ENCODE measurements at regions not wholly inside any gene's neighbourhood (a gene's known extent, or its start where the extent isn't known, plus 50 kb on each side); places are given as distances from the start of the nearest gene placed in this dataset.

DNA sequence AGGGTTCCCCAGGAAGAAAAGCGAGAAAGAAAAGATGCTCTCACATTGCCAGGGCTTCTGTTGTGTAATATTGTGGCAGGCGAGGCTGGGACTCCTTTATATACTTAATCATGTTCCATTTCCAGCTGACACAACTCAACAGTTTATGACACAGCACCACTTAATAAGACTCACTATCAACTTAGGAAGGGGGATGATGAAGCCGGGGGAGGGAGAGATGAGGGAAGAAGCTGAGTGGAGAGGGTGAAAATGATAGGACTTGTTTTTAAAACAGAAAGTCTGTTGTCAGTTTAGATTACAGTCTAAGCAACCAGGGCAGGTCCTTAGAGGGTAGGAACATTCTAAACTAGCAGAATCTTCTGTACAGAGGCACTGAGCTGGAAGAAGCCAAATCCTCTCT, 397.0 kb downstream of the NXPE2 start:
- TF ChIP-seq CTCF (IDR thresholded peaks at IDR 0.05; ENCODE audit: insufficient read depth, low read length, poor library complexity, severe bottlenecking): no peak
- no peak for DNase-seq (ENCODE audit: extremely low read depth, insufficient read length)
- no peak overlapping the region for H3K4me3 ChIP-seq (replicated peaks; ENCODE audit: low read depth, low read length)
- peaks cover 4% of the 10 kb centered on the region for H3K27me3 ChIP-seq (replicated peaks; ENCODE audit: control insufficient read depth, insufficient read depth, low read length)
- H3K36me3 ChIP-seq (ENCODE audit: control insufficient read depth, insufficient read depth, low read length): no peaks in the 10 kb centered on the region

- DNase-seq (ENCODE audit: extremely low read depth, insufficient read length): no peak
- TF ChIP-seq CTCF (IDR thresholded peaks at IDR 0.05; ENCODE audit: insufficient read depth, low read length, poor library complexity, severe bottlenecking): no peak
- peaks cover 3% of the 10 kb centered on the region for H3K27me3 ChIP-seq (replicated peaks; ENCODE audit: control insufficient read depth, insufficient read depth, low read length)
- no peak overlapping the region for H3K4me3 ChIP-seq (replicated peaks; ENCODE audit: low read depth, low read length)
- H3K36me3 ChIP-seq (ENCODE audit: control insufficient read depth, insufficient read depth, low read length): no peaks in the 10 kb centered on the region
Measured at GRCh38 chr11:115077740-115078139, 399.4 kb downstream of the NXPE2 start.

GRCh38 chr11:115078461-115079438, 400.4 kb downstream of the NXPE2 start:
- no peak overlapping the region for H3K4me3 ChIP-seq (replicated peaks; ENCODE audit: low read depth, low read length)
- DNase-seq (ENCODE audit: extremely low read depth, insufficient read length): no peak

GRCh38 chr11:115080923-115081680, 402.8 kb downstream of the NXPE2 start:
- no peak overlapping the region for H3K4me3 ChIP-seq (replicated peaks; ENCODE audit: low read depth, low read length)
- H3K36me3 ChIP-seq (ENCODE audit: control insufficient read depth, insufficient read depth, low read length): no peaks in the 10 kb centered on the region
- no peak for DNase-seq (ENCODE audit: extremely low read depth, insufficient read length)
- peaks cover 1% of the 10 kb centered on the region; the same call in 1 of the 2 replicates for H3K27me3 ChIP-seq (replicated peaks; ENCODE audit: control insufficient read depth, insufficient read depth, low read length)
- TF ChIP-seq CTCF (IDR thresholded peaks at IDR 0.05; ENCODE audit: insufficient read depth, low read length, poor library complexity, severe bottlenecking): no peak

More at GRCh38 chr11:115078461-115079438, 400.4 kb downstream of the NXPE2 start:
- no peak for TF ChIP-seq CTCF (IDR thresholded peaks at IDR 0.05; ENCODE audit: insufficient read depth, low read length, poor library complexity, severe bottlenecking)
- Histone ChIP-seq H3K27me3 (replicated peaks; ENCODE audit: control insufficient read depth, insufficient read depth, low read length) (peaks cover 1% of the 10 kb centered on the region; the same call in 1 of the 2 replicates), H3K36me3 (ENCODE audit: control insufficient read depth, insufficient read depth, low read length) (no peaks in the 10 kb centered on the region)

DNA sequence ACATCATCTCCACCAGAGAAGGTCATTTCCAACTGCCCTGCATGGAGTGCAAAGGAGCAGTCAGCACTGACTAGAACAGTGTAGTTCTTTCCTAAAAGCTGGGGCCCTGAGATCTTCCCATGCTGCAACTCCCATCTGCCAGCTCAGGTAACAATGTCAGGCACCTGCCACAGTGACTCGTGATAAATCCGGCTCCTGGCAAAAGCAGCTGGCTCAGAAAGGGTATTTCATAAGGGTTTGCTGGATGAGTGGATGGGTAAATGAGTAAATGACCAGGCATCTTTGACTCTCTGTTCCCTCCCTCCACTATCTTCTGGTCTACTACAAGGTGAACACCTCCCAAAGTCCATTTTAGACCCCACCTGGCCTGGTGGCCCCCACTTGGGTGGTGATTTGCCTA, 403.6 kb downstream of the NXPE2 start:
- TF ChIP-seq CTCF (IDR thresholded peaks at IDR 0.05; ENCODE audit: insufficient read depth, low read length, poor library complexity, severe bottlenecking): no peak
- Histone ChIP-seq H3K36me3 (ENCODE audit: control insufficient read depth, insufficient read depth, low read length) (no peaks in the 10 kb centered on the region), H3K4me3 (replicated peaks; ENCODE audit: low read depth, low read length) (no peak overlapping the region), H3K27me3 (replicated peaks; ENCODE audit: control insufficient read depth, insufficient read depth, low read length) (peaks cover 1% of the 10 kb centered on the region)
- DNase-seq (ENCODE audit: extremely low read depth, insufficient read length): no peak
